NCI-H2029 treated with DMSO at 0.1 percent for 48 hours (cell line): ENCODE measurements at regions not wholly inside any gene's neighbourhood (a gene's known extent, or its start where the extent isn't known, plus 50 kb on each side); places are given as distances from the start of the nearest gene placed in this dataset.
"Not testable (repeated sequence)": the region's sequence is repeated elsewhere in the genome, so short reads cannot be mapped to it uniquely, and the experiment has no call there.

Source experiments
- DNase-seq: peaks from one replicate; lab custom pipeline; 2025; lab: John Stamatoyannopoulos, UW

- DNase-seq: no peak
Measured at GRCh38 chr17:33944412-33944811, 310.7 kb upstream of the CCL2 start.

GRCh38 chr17:33944826-33945225 is 310.3 kb upstream of the CCL2 start:
- DNase-seq: no peak

GRCh38 chr17:33945646-33946546 is 309.2 kb upstream of the CCL2 start:
- DNase-seq: no peak

- DNase-seq: no peak
Measured at GRCh38 chr17:33947762-33948161, 307.3 kb upstream of the CCL2 start.

- DNase-seq: no peak
Measured at GRCh38 chr17:33948309-33948708, 306.8 kb upstream of the CCL2 start.

- no peak for DNase-seq
Measured at GRCh38 chr17:33949100-33949499, 306.0 kb upstream of the CCL2 start.

GRCh38 chr17:33950061-33950460 is 305.0 kb upstream of the CCL2 start:
- no peak for DNase-seq

GRCh38 chr17:33952425-33952824 is 302.7 kb upstream of the CCL2 start:
- DNase-seq: no peak

- no peak for DNase-seq
Measured at GRCh38 chr17:33954597-33954996, 300.5 kb upstream of the CCL2 start.

- no peak for DNase-seq
Measured at GRCh38 chr17:33955461-33955860, 299.6 kb upstream of the CCL2 start.

GRCh38 chr17:33959098-33959497 is 296.0 kb upstream of the CCL2 start:
- DNase-seq: not testable (repeated sequence)

- DNase-seq: no peak
Measured at GRCh38 chr17:33962857-33963655, 292.0 kb upstream of the CCL2 start.

GRCh38 chr17:33964344-33964979 is 290.6 kb upstream of the CCL2 start:
- DNase-seq: peak; percentile 33

- DNase-seq: no peak
Measured at GRCh38 chr17:33966410-33967059, 288.6 kb upstream of the CCL2 start.

GRCh38 chr17:33967608-33968349 is 287.3 kb upstream of the CCL2 start:
- no peak for DNase-seq

- DNase-seq: no peak
Measured at GRCh38 chr17:33968350-33969044, 286.6 kb upstream of the CCL2 start.

GRCh38 chr17:33970279-33970678 is 284.8 kb upstream of the CCL2 start:
- DNase-seq: no peak

GRCh38 chr17:33972763-33973162 is 282.3 kb upstream of the CCL2 start:
- DNase-seq: no peak

GRCh38 chr17:33973491-33973890 is 281.6 kb upstream of the CCL2 start:
- no peak for DNase-seq

GRCh38 chr17:33974276-33974675 is 280.8 kb upstream of the CCL2 start:
- DNase-seq: no peak

- DNase-seq: no peak
Measured at GRCh38 chr17:33976831-33977230, 278.3 kb upstream of the CCL2 start.
